CD4-positive, alpha-beta memory T cell (primary cell): ENCODE measurements at regions not wholly inside any gene's neighbourhood (a gene's known extent, or its start where the extent isn't known, plus 50 kb on each side); places are given as distances from the start of the nearest gene placed in this dataset.
"Not testable (repeated sequence)": the region's sequence is repeated elsewhere in the genome, so short reads cannot be mapped to it uniquely, and the experiment has no call there.

Experiments
- CTCF ChIA-PET: fragments of 350-600 bp; sonication (Branson Sonifier 250); formaldehyde crosslinking; loops from one replicate; lab custom pipeline; 2021; ENCODE audit warnings: inconsistent platforms; ENCODE audit not compliant: partially characterized antibody; lab: Charles Lee
- POLR2A ChIA-PET: fragments of 350-600 bp; sonication (Branson Sonifier 250); formaldehyde crosslinking; loops from one replicate; lab custom pipeline; 2021; ENCODE audit not compliant: partially characterized antibody; lab: Charles Lee
- DNase-seq, 5 donors: peaks; one replicate each; pipeline versions ENCODE4 v3.0.0 to v3.0.0-alpha.2; 2020 to 2022; ENCODE audit warnings: mixed read lengths in 1 of 5
- H3K27ac ChIP-seq: one replicate; pipeline ENCODE4 v1.7.0; 2013; ENCODE audit warnings: low read depth, low read length
- H3K27me3 ChIP-seq: 2 replicates; pipeline ENCODE4 v1.7.0; 2013; ENCODE audit warnings: mild to moderate bottlenecking, low read length, moderate library complexity; ENCODE audit not compliant: insufficient read depth
- H3K36me3 ChIP-seq: 2 replicates; pipeline ENCODE4 v1.7.0; 2013; ENCODE audit warnings: mild to moderate bottlenecking, low read length, moderate library complexity; ENCODE audit not compliant: insufficient read depth
- H3K4me1 ChIP-seq: 2 replicates; pipeline ENCODE4 v1.7.0; 2013; ENCODE audit warnings: mild to moderate bottlenecking, low read length, moderate library complexity; ENCODE audit not compliant: insufficient read depth
- H3K4me3 ChIP-seq, 2 donors: one replicate each; pipeline ENCODE4 v1.7.0; 2013; ENCODE audit warnings: low read length in 2 of 2, mild to moderate bottlenecking in 1 of 2
- H3K9me3 ChIP-seq, 2 donors: one replicate each; pipeline ENCODE4 v1.7.0; 2013; ENCODE audit warnings: low read length in 2 of 2, control low read depth in 1 of 2; ENCODE audit not compliant: control insufficient read depth in 1 of 2
- H3K27ac Mint-ChIP-seq, 7 donors: one replicate each; pipeline ENCODE4 v1.8.0; 2020 to 2021; ENCODE audit warnings: mixed read lengths in 7 of 7, mild to moderate bottlenecking in 6 of 7, inconsistent platforms in 3 of 7, moderate library complexity in 3 of 7
- H3K27me3 Mint-ChIP-seq, 2 donors: one replicate each; pipeline ENCODE4 v1.8.0; 2020 to 2021; ENCODE audit warnings: mixed read lengths in 2 of 2
- H3K36me3 Mint-ChIP-seq, 2 donors: one replicate each; pipeline ENCODE4 v1.8.0; 2020 to 2021; ENCODE audit warnings: mixed read lengths in 2 of 2, inconsistent platforms in 1 of 2, mild to moderate bottlenecking in 1 of 2
- H3K4me1 Mint-ChIP-seq, 4 donors: one replicate each; pipeline ENCODE4 v1.8.0; 2020 to 2021; ENCODE audit warnings: mixed read lengths in 4 of 4, mild to moderate bottlenecking in 1 of 4
- H3K4me3 Mint-ChIP-seq, 8 donors: one replicate each; pipeline ENCODE4 v1.8.0; 2020 to 2021; ENCODE audit warnings: mixed read lengths in 8 of 8, mild to moderate bottlenecking in 7 of 8, moderate library complexity in 6 of 8, inconsistent platforms in 3 of 8
- H3K9me3 Mint-ChIP-seq, 8 donors: one replicate each; pipeline ENCODE4 v1.8.0; 2020 to 2021; ENCODE audit warnings: mixed read lengths in 8 of 8, mild to moderate bottlenecking in 5 of 8, inconsistent platforms in 3 of 8, moderate library complexity in 1 of 8
- intact Hi-C: fragments of 100-400 bp; cut with micrococcal nuclease; formaldehyde crosslinking; loops from one replicate; pipeline ENCODE4 v1.15.1; 2023

DNA sequence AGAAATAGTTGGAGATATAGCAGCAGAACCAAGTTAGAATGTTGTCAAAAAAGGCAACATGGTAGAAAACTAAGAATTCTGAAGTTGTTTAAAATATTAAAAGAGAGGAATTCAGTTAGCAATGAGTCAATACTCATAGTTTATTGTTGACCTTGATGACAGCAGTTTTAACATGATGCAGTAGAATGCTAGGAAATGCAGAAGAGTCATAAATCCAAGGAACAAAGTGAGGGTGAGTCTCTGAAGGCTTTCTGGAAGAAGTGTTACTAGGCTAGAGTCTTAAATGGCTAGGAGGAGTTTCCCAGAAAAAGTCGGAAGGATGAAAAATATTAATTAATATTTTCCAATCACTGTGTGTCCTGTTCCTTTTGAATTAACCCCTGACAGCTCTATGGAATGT, 807.3 kb downstream of the TSN start:
- no peak overlapping the region for H3K27ac Mint-ChIP-seq
- H3K9me3 Mint-ChIP-seq = peaks cover 0 to 7% (median 0%) of the 10 kb centered on the region in 8 donors
- no peaks in the 10 kb centered on the region for H3K4me1 ChIP-seq
- no peaks in the 10 kb centered on the region for H3K36me3 Mint-ChIP-seq
- DNase-seq = no peak
- intact Hi-C loops = no loop called here
- no peaks in the 10 kb centered on the region for H3K27me3 Mint-ChIP-seq
- no peaks in the 10 kb centered on the region for H3K27me3 ChIP-seq
- H3K36me3 ChIP-seq = no peaks in the 10 kb centered on the region
- H3K9me3 ChIP-seq = no peaks in the 10 kb centered on the region
- H3K4me1 Mint-ChIP-seq = no peaks in the 10 kb centered on the region
- POLR2A ChIA-PET = no interaction called here
- no peak overlapping the region for H3K4me3 ChIP-seq
- H3K27ac ChIP-seq = no peak overlapping the region
- CTCF ChIA-PET = no interaction called here
- H3K4me3 Mint-ChIP-seq = no peak overlapping the region

DNA sequence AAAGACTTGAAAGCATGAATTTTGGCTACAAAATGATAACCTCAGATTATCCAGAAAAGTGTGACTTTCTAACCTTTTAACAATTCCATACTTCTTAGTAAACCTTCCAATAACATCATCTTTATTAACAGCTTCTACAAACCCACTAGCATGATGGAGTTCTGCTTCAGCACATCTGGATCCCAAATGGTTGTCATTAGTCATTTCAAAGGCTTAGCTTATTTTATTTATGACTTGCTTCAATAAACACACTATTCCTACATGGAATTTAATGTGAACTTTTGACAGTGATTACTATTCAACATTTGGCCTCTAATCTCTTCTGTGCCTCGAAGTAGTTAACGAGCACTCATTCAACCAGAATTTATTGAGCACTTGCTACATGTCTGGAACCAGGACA, 808.3 kb downstream of the TSN start:
- no peak overlapping the region for H3K27ac Mint-ChIP-seq
- no peak for DNase-seq
- intact Hi-C loops = no loop called here
- Histone ChIP-seq H3K9me3 (no peaks in the 10 kb centered on the region), H3K4me3 (no peak overlapping the region), H3K36me3 (no peaks in the 10 kb centered on the region), H3K27ac (no peak overlapping the region), H3K4me1 (no peaks in the 10 kb centered on the region), H3K27me3 (no peaks in the 10 kb centered on the region)
- no peak overlapping the region for H3K4me3 Mint-ChIP-seq
- ChIA-PET CTCF (no interaction called here), POLR2A (no interaction called here)
- peaks cover 0 to 7% (median 0%) of the 10 kb centered on the region in 8 donors for H3K9me3 Mint-ChIP-seq
- H3K27me3 Mint-ChIP-seq = no peaks in the 10 kb centered on the region
- no peaks in the 10 kb centered on the region for H3K36me3 Mint-ChIP-seq
- H3K4me1 Mint-ChIP-seq = no peaks in the 10 kb centered on the region

DNA sequence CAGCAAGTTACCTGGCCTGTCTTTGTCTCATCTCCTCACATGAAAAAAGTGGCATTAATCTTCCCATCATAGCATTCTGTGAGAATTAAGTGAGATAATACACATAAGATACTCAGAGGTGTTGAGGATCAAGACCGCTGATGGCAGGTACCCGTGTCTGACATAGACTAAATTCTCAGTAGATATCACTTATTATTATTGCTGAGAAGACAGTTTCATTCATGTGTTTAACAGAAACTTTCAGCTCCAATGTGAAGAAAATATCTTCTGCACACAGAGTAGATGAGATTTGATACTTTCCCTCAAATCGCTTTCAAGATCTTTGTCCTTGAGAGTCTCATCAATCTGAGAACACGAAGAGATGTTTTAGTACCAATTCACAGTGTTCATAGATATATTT, 809.4 kb downstream of the TSN start:
- DNase-seq = no peak
- H3K4me3 ChIP-seq = no peak overlapping the region
- peaks cover 2 to 4% of the 10 kb centered on the region in 2 donors for H3K9me3 ChIP-seq
- no peaks in the 10 kb centered on the region for H3K36me3 Mint-ChIP-seq
- H3K4me1 Mint-ChIP-seq = no peaks in the 10 kb centered on the region
- no peak overlapping the region for H3K4me3 Mint-ChIP-seq
- intact Hi-C loops = no loop called here
- POLR2A ChIA-PET = no interaction called here
- CTCF ChIA-PET = no interaction called here
- H3K27ac Mint-ChIP-seq = no peak overlapping the region
- no peaks in the 10 kb centered on the region for H3K27me3 ChIP-seq
- no peaks in the 10 kb centered on the region for H3K4me1 ChIP-seq
- peaks cover 0 to 7% (median under 1%) of the 10 kb centered on the region in 8 donors for H3K9me3 Mint-ChIP-seq
- H3K27me3 Mint-ChIP-seq = no peaks in the 10 kb centered on the region
- no peak overlapping the region for H3K27ac ChIP-seq
- no peaks in the 10 kb centered on the region for H3K36me3 ChIP-seq

DNA sequence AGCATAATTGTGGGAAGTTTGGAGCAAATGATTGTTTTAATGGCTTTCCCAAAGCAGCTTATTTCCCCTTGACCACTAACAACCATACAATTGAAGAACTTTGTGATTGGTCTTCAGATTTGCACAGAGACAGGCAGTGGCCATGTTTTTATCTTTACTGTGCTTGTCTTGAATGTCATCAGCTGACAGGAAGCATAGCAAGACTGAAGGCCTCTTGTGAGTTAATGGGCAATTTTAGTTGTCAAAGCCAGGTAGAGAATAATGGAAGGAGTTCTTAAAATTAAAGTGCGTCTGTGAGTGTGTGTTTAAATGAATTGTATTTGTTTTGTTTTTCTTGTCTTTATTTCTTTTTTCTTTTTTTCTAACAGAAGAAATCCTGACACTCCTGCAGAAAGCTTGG, 809.9 kb downstream of the TSN start:
- intact Hi-C loops = no loop called here
- H3K4me1 Mint-ChIP-seq = no peaks in the 10 kb centered on the region
- no peak overlapping the region for H3K4me3 Mint-ChIP-seq
- H3K36me3 Mint-ChIP-seq = no peaks in the 10 kb centered on the region
- Histone ChIP-seq H3K27ac (no peak overlapping the region), H3K27me3 (no peaks in the 10 kb centered on the region), H3K4me3 (no peak overlapping the region), H3K9me3 (peaks cover 2 to 4% of the 10 kb centered on the region in 2 donors), H3K36me3 (no peaks in the 10 kb centered on the region), H3K4me1 (no peaks in the 10 kb centered on the region)
- peaks cover 0 to 7% (median under 1%) of the 10 kb centered on the region in 8 donors for H3K9me3 Mint-ChIP-seq
- POLR2A ChIA-PET = no interaction called here
- no peaks in the 10 kb centered on the region for H3K27me3 Mint-ChIP-seq
- no peak overlapping the region for H3K27ac Mint-ChIP-seq
- no peak for DNase-seq
- CTCF ChIA-PET = no interaction called here

DNA sequence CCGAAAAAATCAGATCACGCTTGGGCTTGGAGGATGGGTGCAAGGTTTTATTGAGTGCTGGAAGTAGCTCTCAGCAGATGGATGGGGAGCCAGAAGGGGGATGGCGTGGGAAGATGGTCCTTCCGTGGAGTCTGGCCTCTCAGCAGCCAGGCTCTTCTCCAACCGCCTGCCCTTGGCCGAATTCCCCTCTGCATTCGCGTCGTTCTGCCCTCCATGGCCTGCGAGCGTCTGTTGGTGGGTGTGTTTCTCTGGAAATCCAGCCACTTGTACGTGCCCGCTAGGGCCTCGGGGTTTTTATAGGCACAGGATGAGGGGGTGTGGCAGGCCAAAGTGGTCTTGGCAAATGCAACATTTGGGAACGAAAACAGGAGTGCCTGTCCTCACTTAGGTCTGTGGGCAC, 815.2 kb downstream of the TSN start:
- CTCF ChIA-PET = no interaction called here
- Mint-ChIP-seq H3K27me3 (no peaks in the 10 kb centered on the region), H3K36me3 (no peaks in the 10 kb centered on the region), H3K4me1 (no peaks in the 10 kb centered on the region), H3K4me3 (no peak overlapping the region), H3K27ac (no peak overlapping the region), H3K9me3 (peaks cover 0 to 16% (median 5%) of the 10 kb centered on the region in 8 donors)
- POLR2A ChIA-PET = no interaction called here
- intact Hi-C loops = no loop called here
- Histone ChIP-seq H3K27ac (no peak overlapping the region), H3K4me1 (no peaks in the 10 kb centered on the region), H3K9me3 (peaks cover 2 to 4% of the 10 kb centered on the region in 2 donors), H3K27me3 (no peaks in the 10 kb centered on the region), H3K36me3 (no peaks in the 10 kb centered on the region), H3K4me3 (no peak overlapping the region)
- no peak for DNase-seq

DNA sequence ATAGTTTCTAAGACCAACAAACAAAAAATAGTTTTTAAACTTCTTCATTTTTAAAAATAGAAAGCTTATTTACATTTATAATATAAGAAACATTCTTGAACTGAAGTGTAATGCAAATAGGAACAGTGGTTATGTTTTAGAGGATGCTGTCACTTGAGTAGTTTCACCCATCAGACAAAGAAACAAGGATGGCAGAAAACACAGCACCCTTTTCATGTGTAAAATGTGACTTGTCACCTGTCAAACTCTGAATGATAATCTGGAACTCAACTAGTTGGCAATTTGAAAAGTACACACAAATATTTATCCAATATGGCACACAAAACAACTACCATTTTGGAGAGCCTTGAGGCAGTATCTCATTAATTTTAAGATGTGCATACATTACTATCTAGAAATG, 816.0 kb downstream of the TSN start:
- H3K4me3 Mint-ChIP-seq, H3K36me3 ChIP-seq, H3K27me3 ChIP-seq, H3K36me3 Mint-ChIP-seq, H3K9me3 ChIP-seq, H3K4me3 ChIP-seq, CTCF ChIA-PET, DNase-seq, POLR2A ChIA-PET, H3K4me1 ChIP-seq, H3K27ac Mint-ChIP-seq, H3K27ac ChIP-seq, H3K27me3 Mint-ChIP-seq, H3K4me1 Mint-ChIP-seq, intact Hi-C loops: not testable (repeated sequence)
- peaks cover 0 to 17% (median 6%) of the 10 kb centered on the region in 8 donors for H3K9me3 Mint-ChIP-seq

DNA sequence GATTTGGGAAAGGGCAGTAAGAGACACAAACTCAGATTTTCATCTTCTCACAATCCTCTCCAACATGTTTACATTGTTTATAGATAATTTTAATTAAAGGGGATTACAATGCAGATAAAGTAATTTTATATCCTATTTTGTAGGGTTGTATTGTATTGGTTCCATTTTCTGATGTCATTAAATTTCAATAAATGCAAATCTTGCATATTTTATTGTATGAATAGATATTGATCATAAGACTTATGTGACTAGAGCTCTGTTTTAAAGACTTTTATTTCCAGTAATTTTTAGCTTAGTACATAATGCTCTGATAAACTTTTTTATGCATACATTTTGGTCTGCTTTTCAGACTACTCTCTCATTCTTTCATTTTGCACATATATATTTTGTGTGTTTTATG, 819.6 kb downstream of the TSN start:
- Mint-ChIP-seq H3K9me3 (peaks cover 0 to 13% (median 5%) of the 10 kb centered on the region in 8 donors), H3K27me3 (no peaks in the 10 kb centered on the region), H3K36me3 (no peaks in the 10 kb centered on the region), H3K27ac (no peak overlapping the region), H3K4me3 (no peak overlapping the region), H3K4me1 (no peaks in the 10 kb centered on the region)
- Histone ChIP-seq H3K27me3 (no peaks in the 10 kb centered on the region), H3K9me3 (no peaks in the 10 kb centered on the region), H3K27ac (no peak overlapping the region), H3K4me3 (no peak overlapping the region), H3K36me3 (no peaks in the 10 kb centered on the region), H3K4me1 (no peaks in the 10 kb centered on the region)
- intact Hi-C loops = no loop called here
- POLR2A ChIA-PET = no interaction called here
- CTCF ChIA-PET = no interaction called here
- DNase-seq = no peak
